PC-3 (cell line): ENCODE measurements at regions not wholly inside any gene's neighbourhood (a gene's known extent, or its start where the extent isn't known, plus 50 kb on each side); places are given as distances from the start of the nearest gene placed in this dataset.

Experiments
- CTCF ChIP-seq: fragments of 300-600 bp; sonication (generic); conservative IDR thresholded peaks from 2 replicates; pipeline ENCODE4 v1.5.1; 2017; ENCODE audit warnings: antibody characterized with exemption, low read depth, mild to moderate bottlenecking, low read length
- EZH2 ChIP-seq: fragments of 300-600 bp; sonication (generic); IDR thresholded peaks from one replicate; pipeline ENCODE4 v1.6.1; 2017; ENCODE audit warnings: antibody characterized with exemption, mild to moderate bottlenecking, low read length; ENCODE audit not compliant: unreplicated experiment
- EZH2phosphoT487 ChIP-seq: fragments of 300-600 bp; sonication (generic); IDR thresholded peaks from 2 replicates; pipeline ENCODE4 v1.6.1; 2018; ENCODE audit warnings: mild to moderate bottlenecking, antibody characterized with exemption, low read length, borderline replicate concordance

GRCh38 chr7:43057141-43057540 is 55.3 kb upstream of the HECW1 start:
- TF ChIP-seq CTCF (no peak), EZH2 (no peak), EZH2phosphoT487 (no peak)
